ENCODE measurements at regions not wholly inside any gene's neighbourhood (a gene's known extent, or its start where the extent isn't known, plus 50 kb on each side); places are given as distances from the start of the nearest gene placed in this dataset.

- Mint-ChIP-seq H3K27ac (peak overlapping the region in 2 of 3 experiments; percentile 7 to 18), H3K27me3 (ENCODE audit: low read depth) (peaks cover 10% of the 10 kb centered on the region), H3K9me3 (no peaks in the 10 kb centered on the region), H3K4me3 (no peak overlapping the region), H3K36me3 (ENCODE audit: low read depth) (no peaks in the 10 kb centered on the region), H3K4me1 (peaks cover 39% of the 10 kb centered on the region)
- no peak for TF ChIP-seq CTCF (IDR thresholded peaks at IDR 0.05; ENCODE audit: unreplicated experiment in 3 of 3)
These were observed 62.7 kb downstream of the CCNL1 start for GRCh38 chr3:157097198-157097597.

GRCh38 chr3:157096328-157096727 lies 63.6 kb downstream of the CCNL1 start:
- peaks cover 13% of the 10 kb centered on the region for H3K27me3 Mint-ChIP-seq (ENCODE audit: low read depth)
- no peak overlapping the region for H3K4me3 Mint-ChIP-seq

More at GRCh38 chr3:157096328-157096727, 63.6 kb downstream of the CCNL1 start:
- Mint-ChIP-seq H3K36me3 (ENCODE audit: low read depth) (no peaks in the 10 kb centered on the region), H3K9me3 (no peaks in the 10 kb centered on the region), H3K4me1 (peaks cover 44% of the 10 kb centered on the region), H3K27ac (peak overlapping the region in 1 of 3 experiments; percentile 18)
- no peak for TF ChIP-seq CTCF (IDR thresholded peaks at IDR 0.05; ENCODE audit: unreplicated experiment in 3 of 3)

Measured in nephron (organoid).